IMR-90 (cell line): ENCODE measurements at regions not wholly inside any gene's neighbourhood (a gene's known extent, or its start where the extent isn't known, plus 50 kb on each side); places are given as distances from the start of the nearest gene placed in this dataset.

Experiments
- ATAC-seq: fragments of 200-7000 bp; cut with Tn5 transposase; 2 replicates; pipeline ENCODE4 v1.9.1; 2020; ENCODE audit warnings: low read depth, mild to moderate bottlenecking, moderate library complexity
- BruUV-seq: library from RNA; stranded (reverse); fragments of 400-500 nt; replicated peaks from 2 replicates; lab custom pipeline; 2021; lab: Mats Ljungman, UMichigan
- CTCF ChIA-PET: fragments of 300-600 bp; formaldehyde crosslinking; extraction: SDS; loops from one replicate; lab custom pipeline; 2021; ENCODE audit warnings: antibody characterized with exemption; lab: Yijun Ruan, JAX
- POLR2A ChIA-PET: fragments of 300-600 bp; sonication (Branson Sonifier 250); formaldehyde crosslinking; loops from one replicate; lab custom pipeline; 2022; ENCODE audit warnings: antibody characterized with exemption; ENCODE audit not compliant: unreplicated experiment; lab: Charles Lee
- DNase-seq: peaks from one replicate; pipeline ENCODE4 v3.0.0; 2013
- H2AFZ ChIP-seq: replicated peaks from 2 replicates; pipeline ENCODE3; 2013; ENCODE audit warnings: low read length, mild to moderate bottlenecking; ENCODE audit not compliant: poor library complexity
- H2AK5ac ChIP-seq: 2 replicates; pipeline ENCODE4 v1.6.1; 2013; ENCODE audit warnings: low read depth, low read length, inconsistent platforms
- H2AK9ac ChIP-seq: replicated peaks from 2 replicates; pipeline ENCODE3; 2013; ENCODE audit warnings: mild to moderate bottlenecking, low read depth, low read length, moderate library complexity; ENCODE audit not compliant: poor library complexity
- H2BK120ac ChIP-seq: 2 replicates; pipeline ENCODE4 v1.6.1; 2013; ENCODE audit warnings: low read depth, low read length, inconsistent platforms
- H2BK15ac ChIP-seq: 3 replicates; pipeline ENCODE4 v1.6.1; 2013; ENCODE audit warnings: low read depth, low read length, inconsistent platforms
- H2BK20ac ChIP-seq: 2 replicates; pipeline ENCODE4 v1.6.1; 2013; ENCODE audit warnings: low read depth, mild to moderate bottlenecking, inconsistent platforms, low read length, moderate library complexity
- H2BK5ac ChIP-seq: 2 replicates; pipeline ENCODE4 v1.6.1; 2013; ENCODE audit warnings: mild to moderate bottlenecking, low read depth, low read length, inconsistent platforms; ENCODE audit not compliant: poor library complexity, severe bottlenecking
- H3K14ac ChIP-seq: replicated peaks from 2 replicates; pipeline ENCODE4 v1.6.1; 2013; ENCODE audit warnings: low read depth, low read length, inconsistent platforms
- H3K18ac ChIP-seq: 2 replicates; pipeline ENCODE4 v1.6.1; 2013; ENCODE audit warnings: low read depth, low read length, control low read depth
- H3K23ac ChIP-seq: 2 replicates; pipeline ENCODE4 v1.6.1; 2013; ENCODE audit warnings: low read depth, low read length, inconsistent platforms
- H3K27ac ChIP-seq: 2 replicates; pipeline ENCODE4 v1.5.1; 2013; ENCODE audit warnings: mild to moderate bottlenecking, control low read depth, low read length; ENCODE audit not compliant: insufficient read depth
- H3K27me3 ChIP-seq: 2 replicates; pipeline ENCODE4 v1.6.1; 2013; ENCODE audit warnings: low read length; ENCODE audit not compliant: control insufficient read depth, insufficient read depth
- H3K36me3 ChIP-seq: 2 replicates; pipeline ENCODE4 v1.6.1; 2013; ENCODE audit warnings: low read length, mixed read lengths; ENCODE audit not compliant: control insufficient read depth, insufficient read depth
- H3K4ac ChIP-seq: 2 replicates; pipeline ENCODE4 v1.6.1; 2013; ENCODE audit warnings: low read depth, low read length, inconsistent platforms
- H3K4me1 ChIP-seq: 2 replicates; pipeline ENCODE4 v1.6.1; 2013; ENCODE audit warnings: low read length, mixed read lengths; ENCODE audit not compliant: control insufficient read depth, insufficient read depth
- H3K4me2 ChIP-seq: 2 replicates; pipeline ENCODE4 v1.6.1; 2013; ENCODE audit warnings: low read depth, mild to moderate bottlenecking, control low read depth, low read length, moderate library complexity
- H3K4me3 ChIP-seq: 2 replicates; pipeline ENCODE4 v1.5.1; 2013; ENCODE audit warnings: low read depth, mild to moderate bottlenecking, control low read depth, low read length, moderate library complexity; ENCODE audit not compliant: insufficient read depth
- H3K56ac ChIP-seq: 2 replicates; pipeline ENCODE4 v1.6.1; 2013; ENCODE audit warnings: low read length, inconsistent platforms; ENCODE audit not compliant: insufficient read depth; ENCODE audit errors: extremely low read depth
- H3K79me1 ChIP-seq, 2 experiments: 2 replicates each; pipeline ENCODE4 v1.6.1; 2013; ENCODE audit warnings: low read length in 2 of 2, inconsistent platforms in 1 of 2, low read depth in 1 of 2
- H3K9ac ChIP-seq: 2 replicates; pipeline ENCODE4 v1.6.1; 2013; ENCODE audit warnings: low read depth, low read length, control low read depth
- H3K9me1 ChIP-seq: 2 replicates; pipeline ENCODE4 v1.6.1; 2013; ENCODE audit warnings: low read length, inconsistent platforms; ENCODE audit not compliant: insufficient read depth
- H3K9me3 ChIP-seq: 2 replicates; pipeline ENCODE4 v1.6.1; 2013; ENCODE audit warnings: low read length; ENCODE audit not compliant: control insufficient read depth, insufficient read depth
- H4K20me1 ChIP-seq: 2 replicates; pipeline ENCODE4 v1.6.1; 2013; ENCODE audit warnings: low read length, inconsistent platforms; ENCODE audit not compliant: insufficient read depth
- H4K5ac ChIP-seq: 2 replicates; pipeline ENCODE4 v1.6.1; 2013; ENCODE audit warnings: mild to moderate bottlenecking, low read depth, low read length, control low read depth
- H4K8ac ChIP-seq, 2 experiments: 2 replicates each; pipeline ENCODE4 v1.6.1; 2013; ENCODE audit warnings: low read depth in 2 of 2, low read length in 2 of 2, control low read depth in 1 of 2, inconsistent platforms in 1 of 2
- H4K91ac ChIP-seq: 2 replicates; pipeline ENCODE4 v1.6.1; 2013; ENCODE audit warnings: low read depth, low read length, inconsistent platforms; ENCODE audit not compliant: insufficient read depth
- BHLHE40 ChIP-seq: fragments of 150-350 bp; IDR thresholded peaks from 2 replicates; pipeline ENCODE4 v1.6.1; 2016; ENCODE audit warnings: mild to moderate bottlenecking, low read depth, low read length
- CEBPB ChIP-seq: IDR thresholded peaks from 2 replicates; pipeline ENCODE4 v1.6.1; 2012; ENCODE audit warnings: low read depth, low read length, improper control_type of control experiment
- CHD1 ChIP-seq: IDR thresholded peaks from 2 replicates; pipeline ENCODE4 v1.6.1; 2012; ENCODE audit warnings: low read depth, low read length, improper control_type of control experiment
- FOS ChIP-seq: fragments of 150-350 bp; IDR thresholded peaks from 2 replicates; pipeline ENCODE4 v1.6.1; 2016; ENCODE audit warnings: low read depth, low read length
- MAFK ChIP-seq: IDR thresholded peaks from 2 replicates; pipeline ENCODE4 v1.6.1; 2012; ENCODE audit warnings: low read depth, low read length, improper control_type of control experiment
- MAZ ChIP-seq: IDR thresholded peaks from 2 replicates; pipeline ENCODE4 v1.6.1; 2012; ENCODE audit warnings: low read depth, mild to moderate bottlenecking, low read length, improper control_type of control experiment, moderate library complexity, borderline replicate concordance
- MXI1 ChIP-seq: IDR thresholded peaks from 2 replicates; pipeline ENCODE4 v1.6.1; 2012; ENCODE audit warnings: low read depth, mild to moderate bottlenecking, low read length, moderate library complexity, borderline replicate concordance
- NFE2L2 ChIP-seq: fragments of 150-350 bp; IDR thresholded peaks from 2 replicates; pipeline ENCODE4 v1.6.1; 2016; ENCODE audit warnings: low read depth, mild to moderate bottlenecking, low read length
- POLR2A ChIP-seq: IDR thresholded peaks from 2 replicates; pipeline ENCODE4 v1.6.1; 2012; ENCODE audit warnings: mild to moderate bottlenecking, low read depth, low read length
- RAD21 ChIP-seq: IDR thresholded peaks from 2 replicates; pipeline ENCODE4 v1.6.1; 2012; ENCODE audit warnings: low read length, improper control_type of control experiment
- RCOR1 ChIP-seq: IDR thresholded peaks from 2 replicates; pipeline ENCODE4 v1.6.1; 2012; ENCODE audit warnings: mild to moderate bottlenecking, low read length, improper control_type of control experiment; ENCODE audit not compliant: insufficient replicate concordance
- RFX5 ChIP-seq: IDR thresholded peaks from 2 replicates; pipeline ENCODE4 v1.8.0; 2012; ENCODE audit warnings: low read depth, mild to moderate bottlenecking, low read length, moderate library complexity
- SMC3 ChIP-seq: fragments of 150-350 bp; IDR thresholded peaks from 2 replicates; pipeline ENCODE4 v1.6.1; 2016; ENCODE audit warnings: low read depth, mild to moderate bottlenecking, antibody characterized with exemption, low read length, moderate library complexity
- WGBS, 2 experiments: methylation state at CpG; one replicate each; pipeline versions ENCODE4 v1.1.5 to v1.1.7; 2013; ENCODE audit warnings: missing lambda C conversion rate in 2 of 2; ENCODE audit not compliant: insufficient read length in 1 of 2; ENCODE audit errors: extremely low coverage in 2 of 2; 5-methylcytosine and 5-hydroxymethylcytosine counted together
- dilution Hi-C: fragments of 300-500 bp; cut with HindIII; formaldehyde crosslinking; loops from one replicate; pipeline ENCODE4 v1.14.3; 2018; ENCODE audit warnings: low sequenced_read_pairs; ENCODE audit not compliant: unreplicated experiment
- in situ Hi-C: fragments of 300-500 bp; cut with MboI; formaldehyde crosslinking; loops from 3 replicates; pipeline ENCODE4 v1.14.3; 2019; ENCODE audit warnings: low sequenced_read_pairs, inconsistent platforms, mixed read lengths
- intact Hi-C: fragments of 100-400 bp; cut with micrococcal nuclease; formaldehyde crosslinking; loops from 2 replicates; pipeline ENCODE4 v1.10.0; 2022
- TF ChIP-seq, protein P1 (sequence below): fragments of 150-350 bp; IDR thresholded peaks from 2 replicates; pipeline ENCODE4 v1.6.1; 2016; ENCODE audit warnings: low read depth, mild to moderate bottlenecking, low read length, moderate library complexity, borderline replicate concordance
- TF ChIP-seq, protein P2 (sequence below): fragments of 150-350 bp; IDR thresholded peaks from 2 replicates; pipeline ENCODE4 v1.6.1; 2017; ENCODE audit warnings: mild to moderate bottlenecking, antibody characterized with exemption, low read length, low read depth
- TF ChIP-seq, protein P3 (sequence below): conservative IDR thresholded peaks from 2 replicates; pipeline ENCODE4 v1.5.1; 2012; ENCODE audit warnings: mild to moderate bottlenecking, low read depth, low read length, improper control_type of control experiment

DNA sequence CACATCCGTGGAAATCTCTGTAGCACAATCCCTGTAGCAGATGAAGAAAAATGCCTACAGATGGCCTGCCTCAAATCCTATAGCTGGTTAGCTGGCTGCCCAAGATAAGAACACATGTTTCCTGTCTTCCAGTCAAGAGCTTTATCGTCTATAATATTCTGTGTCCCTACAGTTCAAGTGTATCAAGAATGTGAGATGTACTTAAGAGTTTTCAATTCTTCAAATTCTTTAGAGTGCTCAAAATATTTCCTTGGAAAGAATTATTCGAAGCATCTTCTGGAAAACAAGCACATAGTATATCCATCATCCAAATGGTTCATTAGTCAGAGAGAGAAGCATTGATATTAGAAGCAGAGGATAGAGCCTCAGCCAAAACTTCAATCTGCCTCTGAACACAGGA is 239.8 kb downstream of the COG6 start:
- no TSS peak for BruUV-seq
- dilution Hi-C loops: no loop called here
- DNase-seq: no peak
- no peak overlapping the region for H3K4ac ChIP-seq
- no peaks in the 10 kb centered on the region for H3K36me3 ChIP-seq
- H3K4me3 ChIP-seq: no peak overlapping the region
- H3K9ac ChIP-seq: no peak overlapping the region
- in situ Hi-C loops: no loop called here
- no CpG with 5 or more reads among the region's 3 CpGs for WGBS, 2 experiments
- H4K8ac ChIP-seq: no peak overlapping the region
- peaks cover 3% of the 10 kb centered on the region; the same call in 1 of the 2 replicates for H3K4me1 ChIP-seq
- no peak overlapping the region for H4K91ac ChIP-seq
- TF ChIP-seq RFX5: no peak
- TF ChIP-seq RAD21: no peak
- no peak for TF ChIP-seq NFE2L2
- TF ChIP-seq MAZ: no peak
- no peak for TF ChIP-seq MAFK
- TF ChIP-seq RCOR1: no peak
- TF ChIP-seq BHLHE40: no peak
- TF ChIP-seq, protein P1, sequence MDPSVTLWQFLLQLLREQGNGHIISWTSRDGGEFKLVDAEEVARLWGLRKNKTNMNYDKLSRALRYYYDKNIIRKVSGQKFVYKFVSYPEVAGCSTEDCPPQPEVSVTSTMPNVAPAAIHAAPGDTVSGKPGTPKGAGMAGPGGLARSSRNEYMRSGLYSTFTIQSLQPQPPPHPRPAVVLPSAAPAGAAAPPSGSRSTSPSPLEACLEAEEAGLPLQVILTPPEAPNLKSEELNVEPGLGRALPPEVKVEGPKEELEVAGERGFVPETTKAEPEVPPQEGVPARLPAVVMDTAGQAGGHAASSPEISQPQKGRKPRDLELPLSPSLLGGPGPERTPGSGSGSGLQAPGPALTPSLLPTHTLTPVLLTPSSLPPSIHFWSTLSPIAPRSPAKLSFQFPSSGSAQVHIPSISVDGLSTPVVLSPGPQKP: no peak
- TF ChIP-seq POLR2A: no peak
- no peak for TF ChIP-seq FOS
- no peak for TF ChIP-seq CEBPB
- no peak for TF ChIP-seq CHD1
- no peak for TF ChIP-seq SMC3
- TF ChIP-seq, protein P2, sequence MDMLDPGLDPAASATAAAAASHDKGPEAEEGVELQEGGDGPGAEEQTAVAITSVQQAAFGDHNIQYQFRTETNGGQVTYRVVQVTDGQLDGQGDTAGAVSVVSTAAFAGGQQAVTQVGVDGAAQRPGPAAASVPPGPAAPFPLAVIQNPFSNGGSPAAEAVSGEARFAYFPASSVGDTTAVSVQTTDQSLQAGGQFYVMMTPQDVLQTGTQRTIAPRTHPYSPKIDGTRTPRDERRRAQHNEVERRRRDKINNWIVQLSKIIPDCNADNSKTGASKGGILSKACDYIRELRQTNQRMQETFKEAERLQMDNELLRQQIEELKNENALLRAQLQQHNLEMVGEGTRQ: no peak
- TF ChIP-seq, protein P3, sequence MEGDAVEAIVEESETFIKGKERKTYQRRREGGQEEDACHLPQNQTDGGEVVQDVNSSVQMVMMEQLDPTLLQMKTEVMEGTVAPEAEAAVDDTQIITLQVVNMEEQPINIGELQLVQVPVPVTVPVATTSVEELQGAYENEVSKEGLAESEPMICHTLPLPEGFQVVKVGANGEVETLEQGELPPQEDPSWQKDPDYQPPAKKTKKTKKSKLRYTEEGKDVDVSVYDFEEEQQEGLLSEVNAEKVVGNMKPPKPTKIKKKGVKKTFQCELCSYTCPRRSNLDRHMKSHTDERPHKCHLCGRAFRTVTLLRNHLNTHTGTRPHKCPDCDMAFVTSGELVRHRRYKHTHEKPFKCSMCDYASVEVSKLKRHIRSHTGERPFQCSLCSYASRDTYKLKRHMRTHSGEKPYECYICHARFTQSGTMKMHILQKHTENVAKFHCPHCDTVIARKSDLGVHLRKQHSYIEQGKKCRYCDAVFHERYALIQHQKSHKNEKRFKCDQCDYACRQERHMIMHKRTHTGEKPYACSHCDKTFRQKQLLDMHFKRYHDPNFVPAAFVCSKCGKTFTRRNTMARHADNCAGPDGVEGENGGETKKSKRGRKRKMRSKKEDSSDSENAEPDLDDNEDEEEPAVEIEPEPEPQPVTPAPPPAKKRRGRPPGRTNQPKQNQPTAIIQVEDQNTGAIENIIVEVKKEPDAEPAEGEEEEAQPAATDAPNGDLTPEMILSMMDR: no peak
- no peak for TF ChIP-seq MXI1
- 0 out of 2 replicates have a peak, but pooled peaks cover 2% of the 10 kb centered on the region for H3K27me3 ChIP-seq
- intact Hi-C loops: no loop called here
- no peak overlapping the region for H3K4me2 ChIP-seq
- H3K9me3 ChIP-seq: no peaks in the 10 kb centered on the region
- no peak overlapping the region for H2BK20ac ChIP-seq
- no peak overlapping the region for H2BK5ac ChIP-seq
- ChIA-PET CTCF (interaction anchor here (0.7 kb wide), 1 partner anchor 93 kb away, joined by 3 read pairs; no protein-coding TSS in a partner anchor), POLR2A (no interaction called here)
- no peaks in the 10 kb centered on the region for H3K9me1 ChIP-seq
- no peak overlapping the region for H2AFZ ChIP-seq
- H3K56ac ChIP-seq: no peak overlapping the region
- H2BK15ac ChIP-seq: no peak overlapping the region
- H3K79me1 ChIP-seq: no peaks in the 10 kb centered on the region
- no peaks in the 10 kb centered on the region for H4K20me1 ChIP-seq
- H3K18ac ChIP-seq: no peak overlapping the region
- no peak overlapping the region for H3K23ac ChIP-seq
- H2BK120ac ChIP-seq: no peak overlapping the region
- H4K5ac ChIP-seq: no peak overlapping the region
- H3K14ac ChIP-seq: no peak overlapping the region
- no peak overlapping the region for H3K27ac ChIP-seq
- no peak overlapping the region for H2AK9ac ChIP-seq
- H2AK5ac ChIP-seq: no peak overlapping the region
- peak; percentile 29; the same call in 1 of the 2 replicates for ATAC-seq
